ENCODE measurements at regions not wholly inside any gene's neighbourhood (a gene's known extent, or its start where the extent isn't known, plus 50 kb on each side); places are given as distances from the start of the nearest gene placed in this dataset.

DNA sequence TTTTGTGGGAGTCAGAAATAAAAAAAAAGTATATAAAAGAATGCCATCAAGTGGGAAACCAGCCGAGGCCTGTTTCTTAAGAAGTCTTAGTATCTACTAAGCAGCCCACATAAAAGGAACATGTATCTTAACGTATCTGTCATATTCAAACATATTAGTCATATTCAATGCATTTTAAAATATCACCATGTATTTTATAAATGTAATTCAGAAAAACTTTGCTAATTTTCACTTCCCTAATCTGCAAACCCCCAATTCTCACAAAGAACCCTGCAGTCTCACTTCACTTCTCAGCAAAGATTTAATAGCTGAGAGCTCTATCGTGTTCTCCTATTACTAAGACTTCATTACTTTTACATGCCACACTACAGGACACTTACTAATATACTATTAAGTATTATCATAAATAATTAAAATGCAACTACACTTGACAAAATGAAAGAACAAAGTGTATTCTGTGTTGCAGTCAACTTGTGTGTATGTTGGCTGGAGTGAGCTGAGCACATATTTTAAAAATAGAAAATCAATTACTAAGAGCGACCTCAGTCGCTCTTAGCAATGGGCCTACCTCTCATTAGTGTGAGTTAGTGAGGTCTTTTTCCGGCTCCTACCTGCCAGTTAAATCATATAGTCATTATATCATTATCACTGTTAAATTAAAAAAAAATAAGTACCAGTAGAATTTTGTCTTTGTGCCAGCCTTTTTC lies 484.3 kb downstream of the LMO4 start:
- no peaks in the 10 kb centered on the region for H3K27me3 Mint-ChIP-seq (ENCODE audit: low read depth)
- DNase-seq (ENCODE audit: low spot score) = no peak
- no peaks in the 10 kb centered on the region for H3K4me1 Mint-ChIP-seq (ENCODE audit: low read depth)
- TF ChIP-seq, protein P1, sequence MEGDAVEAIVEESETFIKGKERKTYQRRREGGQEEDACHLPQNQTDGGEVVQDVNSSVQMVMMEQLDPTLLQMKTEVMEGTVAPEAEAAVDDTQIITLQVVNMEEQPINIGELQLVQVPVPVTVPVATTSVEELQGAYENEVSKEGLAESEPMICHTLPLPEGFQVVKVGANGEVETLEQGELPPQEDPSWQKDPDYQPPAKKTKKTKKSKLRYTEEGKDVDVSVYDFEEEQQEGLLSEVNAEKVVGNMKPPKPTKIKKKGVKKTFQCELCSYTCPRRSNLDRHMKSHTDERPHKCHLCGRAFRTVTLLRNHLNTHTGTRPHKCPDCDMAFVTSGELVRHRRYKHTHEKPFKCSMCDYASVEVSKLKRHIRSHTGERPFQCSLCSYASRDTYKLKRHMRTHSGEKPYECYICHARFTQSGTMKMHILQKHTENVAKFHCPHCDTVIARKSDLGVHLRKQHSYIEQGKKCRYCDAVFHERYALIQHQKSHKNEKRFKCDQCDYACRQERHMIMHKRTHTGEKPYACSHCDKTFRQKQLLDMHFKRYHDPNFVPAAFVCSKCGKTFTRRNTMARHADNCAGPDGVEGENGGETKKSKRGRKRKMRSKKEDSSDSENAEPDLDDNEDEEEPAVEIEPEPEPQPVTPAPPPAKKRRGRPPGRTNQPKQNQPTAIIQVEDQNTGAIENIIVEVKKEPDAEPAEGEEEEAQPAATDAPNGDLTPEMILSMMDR (IDR thresholded peaks at IDR 0.05) = no peak
- no peak overlapping the region for H3K4me3 Mint-ChIP-seq (ENCODE audit: unreplicated experiment)
- H3K36me3 Mint-ChIP-seq (ENCODE audit: low read depth) = no peaks in the 10 kb centered on the region
- no peak overlapping the region for H3K27ac Mint-ChIP-seq (ENCODE audit: unreplicated experiment)
- H3K9me3 Mint-ChIP-seq (ENCODE audit: low read depth) = peaks cover 4% of the 10 kb centered on the region

DNA sequence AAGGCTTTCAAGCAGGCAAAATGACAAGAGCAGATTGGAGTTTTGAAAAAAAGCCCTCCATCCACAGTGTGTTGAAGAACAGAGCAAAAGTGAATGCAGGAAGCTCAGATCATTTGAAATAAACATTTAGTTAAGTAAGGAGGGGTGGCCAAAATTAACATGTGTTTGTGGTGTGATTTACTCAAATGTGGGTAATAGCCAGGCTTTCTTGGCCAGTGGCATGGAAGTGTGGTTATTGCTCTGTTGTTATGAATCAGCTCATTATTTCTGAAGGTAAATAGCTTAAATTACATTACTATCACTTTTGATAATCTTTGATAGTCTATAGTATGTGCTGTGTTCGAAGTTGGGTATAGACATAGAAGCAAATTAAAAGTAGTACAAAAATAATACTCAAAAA lies 485.9 kb downstream of the LMO4 start:
- H3K36me3 Mint-ChIP-seq (ENCODE audit: low read depth) = no peaks in the 10 kb centered on the region
- TF ChIP-seq, protein P1 (IDR thresholded peaks at IDR 0.05) = no peak
- H3K9me3 Mint-ChIP-seq (ENCODE audit: low read depth) = no peaks in the 10 kb centered on the region
- H3K27ac Mint-ChIP-seq (ENCODE audit: unreplicated experiment) = no peak overlapping the region
- no peak for DNase-seq (ENCODE audit: low spot score)
- no peaks in the 10 kb centered on the region for H3K27me3 Mint-ChIP-seq (ENCODE audit: low read depth)
- H3K4me1 Mint-ChIP-seq (ENCODE audit: low read depth) = no peaks in the 10 kb centered on the region
- no peak overlapping the region for H3K4me3 Mint-ChIP-seq (ENCODE audit: unreplicated experiment)

DNA sequence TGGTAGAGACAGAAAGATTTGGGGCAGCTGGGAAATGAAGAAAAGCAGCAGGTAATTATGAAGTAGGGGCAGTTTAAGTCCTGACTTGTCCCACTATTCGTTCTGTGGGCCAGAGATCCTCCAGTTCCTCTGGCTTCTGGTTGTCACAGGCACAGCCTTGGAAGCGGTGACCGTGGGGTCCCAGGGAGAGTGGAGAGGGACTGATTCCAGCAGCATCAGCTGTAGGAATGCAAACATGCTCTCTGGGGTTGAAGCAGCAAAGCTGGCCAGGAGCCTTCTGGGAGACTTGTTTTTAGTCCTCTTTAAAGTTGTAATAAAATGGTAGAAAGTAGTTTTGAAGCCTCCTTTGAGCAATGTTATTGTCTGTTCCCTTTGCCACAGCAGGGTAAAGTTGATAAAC lies 488.0 kb downstream of the LMO4 start:
- TF ChIP-seq, protein P1 (IDR thresholded peaks at IDR 0.05) = no peak
- Mint-ChIP-seq H3K4me1 (ENCODE audit: low read depth) (no peaks in the 10 kb centered on the region), H3K27me3 (ENCODE audit: low read depth) (no peaks in the 10 kb centered on the region), H3K36me3 (ENCODE audit: low read depth) (no peaks in the 10 kb centered on the region), H3K4me3 (ENCODE audit: unreplicated experiment) (no peak overlapping the region), H3K9me3 (ENCODE audit: low read depth) (no peaks in the 10 kb centered on the region), H3K27ac (ENCODE audit: unreplicated experiment) (no peak overlapping the region)
- no peak for DNase-seq (ENCODE audit: low spot score)

DNA sequence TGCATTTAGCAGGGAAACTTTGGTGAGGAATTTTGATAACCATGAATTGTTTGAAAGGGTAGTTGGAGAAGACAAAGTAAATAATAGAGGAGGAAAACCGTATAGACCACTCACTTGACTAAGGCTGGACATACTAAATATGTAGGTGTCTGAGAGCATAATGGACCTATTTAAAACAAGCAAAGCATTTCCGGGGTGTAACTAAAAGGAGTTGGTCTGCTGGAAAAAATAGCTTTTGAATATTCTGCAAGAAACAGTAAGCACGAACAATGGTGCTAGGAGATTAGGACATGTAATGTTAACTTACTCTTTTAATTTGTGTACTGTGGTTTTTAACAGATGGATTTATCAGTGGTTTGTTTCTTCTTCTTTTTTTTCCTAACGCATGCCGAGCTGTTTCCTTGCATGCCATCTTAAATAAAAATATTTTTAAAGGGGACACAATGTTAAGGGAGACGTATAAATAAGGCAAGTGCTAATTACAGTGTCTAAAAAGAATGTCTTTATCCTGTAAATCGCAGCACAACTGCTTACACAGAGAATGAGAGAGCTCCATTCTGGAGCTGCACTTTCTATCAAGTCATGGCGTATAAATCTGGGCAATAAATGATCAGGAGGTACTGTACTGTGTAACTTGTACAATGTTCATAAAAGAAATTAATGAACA lies 492.1 kb downstream of the LMO4 start:
- TF ChIP-seq, protein P1 (IDR thresholded peaks at IDR 0.05) = no peak
- no peaks in the 10 kb centered on the region for H3K9me3 Mint-ChIP-seq (ENCODE audit: low read depth)
- no peak overlapping the region for H3K27ac Mint-ChIP-seq (ENCODE audit: unreplicated experiment)
- no peaks in the 10 kb centered on the region for H3K27me3 Mint-ChIP-seq (ENCODE audit: low read depth)
- H3K36me3 Mint-ChIP-seq (ENCODE audit: low read depth) = no peaks in the 10 kb centered on the region
- H3K4me3 Mint-ChIP-seq (ENCODE audit: unreplicated experiment) = no peak overlapping the region
- no peak for DNase-seq (ENCODE audit: low spot score)
- no peaks in the 10 kb centered on the region for H3K4me1 Mint-ChIP-seq (ENCODE audit: low read depth)

DNA sequence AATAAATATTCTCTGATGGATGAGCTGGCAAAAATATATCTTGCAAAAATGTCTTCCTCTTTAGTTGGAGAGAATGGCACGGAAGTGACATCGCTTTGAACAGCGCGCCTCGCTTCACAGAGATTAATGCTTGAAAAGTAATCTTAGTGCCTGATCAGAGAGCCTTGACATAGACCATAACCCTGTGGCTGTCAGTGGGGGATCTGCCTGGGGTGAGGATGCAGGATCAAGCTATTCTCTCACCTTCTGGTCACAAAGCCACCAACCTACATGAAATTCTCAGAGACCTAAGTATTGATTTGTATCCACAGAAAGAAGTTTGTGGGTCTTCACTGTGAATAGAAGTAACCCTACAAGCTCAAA lies 492.6 kb downstream of the LMO4 start:
- Mint-ChIP-seq H3K4me3 (ENCODE audit: unreplicated experiment) (no peak overlapping the region), H3K36me3 (ENCODE audit: low read depth) (no peaks in the 10 kb centered on the region), H3K27ac (ENCODE audit: unreplicated experiment) (no peak overlapping the region), H3K4me1 (ENCODE audit: low read depth) (no peaks in the 10 kb centered on the region), H3K9me3 (ENCODE audit: low read depth) (no peaks in the 10 kb centered on the region), H3K27me3 (ENCODE audit: low read depth) (no peaks in the 10 kb centered on the region)
- DNase-seq (ENCODE audit: low spot score) = no peak
- TF ChIP-seq, protein P1 (IDR thresholded peaks at IDR 0.05) = no peak
